GM23248 (cell line): ENCODE measurements at regions not wholly inside any gene's neighbourhood (a gene's known extent, or its start where the extent isn't known, plus 50 kb on each side); places are given as distances from the start of the nearest gene placed in this dataset.

Experiments
- DNase-seq: peaks from one replicate; pipeline ENCODE4 v3.0.0-alpha.2; 2015
- H2AFZ ChIP-seq: fragments of 200-600 bp; sonication (generic); 2 replicates; pipeline ENCODE4 v1.6.1; 2016; ENCODE audit warnings: antibody characterized with exemption
- H3F3A ChIP-seq: fragments of 200-600 bp; sonication (generic); 2 replicates; pipeline ENCODE4 v1.6.1; 2016; ENCODE audit warnings: mild to moderate bottlenecking, antibody characterized with exemption, mixed run types; ENCODE audit not compliant: insufficient read depth
- H3K27ac ChIP-seq: fragments of 200-600 bp; sonication (generic); 2 replicates; pipeline ENCODE4 v1.5.1; 2016; ENCODE audit warnings: mild to moderate bottlenecking
- H3K27me3 ChIP-seq: fragments of 200-600 bp; sonication (generic); replicated peaks from 2 replicates; pipeline ENCODE4 v1.6.1; 2016; ENCODE audit warnings: mild to moderate bottlenecking; ENCODE audit not compliant: insufficient read depth
- H3K36me3 ChIP-seq: fragments of 200-600 bp; sonication (generic); 2 replicates; pipeline ENCODE4 v1.6.1; 2016; ENCODE audit warnings: low read depth, mild to moderate bottlenecking
- H3K4me1 ChIP-seq: fragments of 200-600 bp; sonication (generic); 2 replicates; pipeline ENCODE4 v1.6.1; 2016; ENCODE audit warnings: mild to moderate bottlenecking; ENCODE audit not compliant: insufficient read depth
- H3K4me2 ChIP-seq: fragments of 200-600 bp; sonication (generic); one replicate; pipeline ENCODE4 v1.6.1; 2016; ENCODE audit warnings: mild to moderate bottlenecking; ENCODE audit not compliant: unreplicated experiment
- H3K4me3 ChIP-seq: fragments of 200-600 bp; sonication (generic); 2 replicates; pipeline ENCODE4 v1.5.1; 2016; ENCODE audit warnings: mild to moderate bottlenecking
- H3K79me2 ChIP-seq: fragments of 200-600 bp; sonication (generic); 2 replicates; pipeline ENCODE4 v1.6.1; 2016; ENCODE audit warnings: mild to moderate bottlenecking; ENCODE audit not compliant: insufficient read depth
- H3K9ac ChIP-seq: fragments of 200-600 bp; sonication (generic); 2 replicates; pipeline ENCODE4 v1.6.1; 2016; ENCODE audit warnings: mild to moderate bottlenecking
- H3K9me2 ChIP-seq: fragments of 200-600 bp; sonication (generic); 2 replicates; pipeline ENCODE4 v1.6.1; 2016; ENCODE audit warnings: mixed run types, mild to moderate bottlenecking, moderate library complexity; ENCODE audit not compliant: insufficient read depth
- H3K9me3 ChIP-seq: fragments of 200-600 bp; sonication (generic); one replicate; pipeline ENCODE4 v1.6.1; 2017; ENCODE audit warnings: low read depth
- H4K20me1 ChIP-seq: fragments of 200-600 bp; sonication (generic); 2 replicates; pipeline ENCODE4 v1.6.0; 2016; ENCODE audit not compliant: insufficient read depth
- EZH2 ChIP-seq: fragments of 200-600 bp; sonication (generic); IDR thresholded peaks from 2 replicates; pipeline ENCODE4 v1.6.1; 2018; ENCODE audit warnings: antibody characterized with exemption, mild to moderate bottlenecking; ENCODE audit not compliant: insufficient read depth, poor library complexity, severe bottlenecking
- EZH2phosphoT487 ChIP-seq: fragments of 200-600 bp; sonication (generic); IDR thresholded peaks from 2 replicates; pipeline ENCODE4 v1.6.1; 2018; ENCODE audit warnings: antibody characterized with exemption, moderate library complexity, mild to moderate bottlenecking, low read depth; ENCODE audit not compliant: insufficient read depth
- WGBS, 2 experiments: methylation state at CpG; one replicate each; pipeline ENCODE4 v1.1.6; 2015 to 2017; ENCODE audit warnings: low lambda C conversion rate in 2 of 2, low coverage in 1 of 2; ENCODE audit errors: missing lambda C conversion rate in 2 of 2; 5-methylcytosine and 5-hydroxymethylcytosine counted together
- in situ Hi-C: fragments of 300-500 bp; cut with MboI; formaldehyde crosslinking; loops from 2 replicates; pipeline ENCODE4 v1.15.0; 2020

DNA sequence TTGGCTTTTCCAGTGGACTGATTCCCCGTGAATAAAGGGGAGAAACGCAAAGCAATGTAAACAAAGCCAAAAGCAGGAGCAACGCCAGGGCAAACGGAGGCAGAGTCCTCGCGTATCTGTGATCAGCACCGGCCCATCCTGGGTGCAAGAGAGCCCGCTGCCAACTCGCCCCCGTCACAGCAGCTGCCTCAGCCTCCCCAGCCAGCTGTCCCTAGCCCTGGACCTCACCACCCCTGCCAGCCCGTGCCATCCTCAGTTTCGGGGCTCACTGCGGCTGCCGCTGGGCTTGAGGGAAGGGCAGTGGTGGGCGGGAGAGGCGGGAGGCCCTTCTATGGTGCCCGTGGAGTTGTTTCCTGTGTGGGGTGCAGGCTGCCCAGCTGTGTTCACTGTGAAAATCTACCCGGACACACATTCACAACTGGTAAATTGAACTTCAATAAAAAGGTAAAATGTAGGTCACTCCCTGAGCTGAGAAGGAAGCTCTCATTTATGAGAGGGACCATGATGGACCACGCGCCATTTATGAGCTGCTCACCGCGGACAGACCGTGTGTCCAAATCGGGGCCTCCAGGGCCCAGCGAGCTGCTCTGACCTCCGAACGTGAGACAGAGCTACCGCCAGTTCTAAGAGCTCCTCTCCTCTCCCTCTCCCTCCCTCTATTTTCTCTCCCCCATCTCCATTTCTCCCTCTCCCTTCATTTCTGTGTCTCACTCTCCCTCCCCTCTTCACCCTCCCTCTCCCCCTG lies 330.5 kb upstream of the SFSWAP start:
- Histone ChIP-seq H4K20me1 (no peaks in the 10 kb centered on the region), H3F3A (no peaks in the 10 kb centered on the region), H3K4me1 (no peaks in the 10 kb centered on the region), H3K36me3 (no peaks in the 10 kb centered on the region), H3K27me3 (no peaks in the 10 kb centered on the region), H3K4me2 (no peak overlapping the region), H3K79me2 (no peaks in the 10 kb centered on the region), H2AFZ (no peak overlapping the region), H3K4me3 (no peak overlapping the region), H3K27ac (no peak overlapping the region), H3K9ac (no peak overlapping the region), H3K9me3 (no peaks in the 10 kb centered on the region), H3K9me2 (no peaks in the 10 kb centered on the region)
- 78 to 80% methylated on average over 26 to 28 of the region's 28 CpGs for WGBS, 2 experiments
- TF ChIP-seq EZH2: no peak
- TF ChIP-seq EZH2phosphoT487: no peak
- in situ Hi-C loops: no loop called here
- no peak for DNase-seq

DNA sequence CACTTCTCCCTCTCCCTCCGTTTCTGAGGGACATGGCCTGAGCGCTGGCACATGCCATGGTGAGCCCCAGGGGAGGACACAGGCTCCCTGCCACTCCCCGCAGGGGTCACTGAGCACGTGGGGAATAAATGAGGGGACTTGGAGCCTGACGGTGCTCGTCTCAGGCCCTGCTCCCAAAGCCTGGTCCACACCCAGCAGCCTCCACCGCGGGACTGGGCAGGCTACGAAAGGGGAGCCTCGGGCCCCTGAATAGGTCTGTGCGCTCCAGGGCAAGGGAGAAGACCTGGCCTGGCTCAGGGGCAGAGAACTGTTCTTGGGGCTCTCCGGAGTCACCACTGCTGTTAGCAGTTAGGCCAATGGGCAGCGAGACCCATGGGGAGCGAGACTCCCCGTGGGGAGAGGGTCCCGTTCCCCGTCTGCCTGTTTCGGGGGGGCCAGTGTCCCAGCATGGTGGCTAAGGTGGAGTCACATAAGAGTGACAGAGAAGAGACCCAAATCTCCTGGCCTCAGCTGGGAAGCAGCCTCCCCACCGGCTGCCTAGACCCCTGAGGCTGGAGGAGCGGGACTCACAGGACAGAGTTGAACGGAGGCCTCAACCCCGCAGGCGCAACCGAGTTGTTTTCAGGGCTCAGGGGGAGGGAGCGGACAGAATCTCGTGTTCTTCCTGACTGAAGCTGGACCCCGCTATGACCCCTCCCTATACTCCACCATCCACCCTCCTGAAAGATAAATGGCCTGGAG lies 329.8 kb upstream of the SFSWAP start:
- Histone ChIP-seq H3K27me3 (no peaks in the 10 kb centered on the region), H3K36me3 (no peaks in the 10 kb centered on the region), H3K4me1 (no peaks in the 10 kb centered on the region), H3K4me3 (no peak overlapping the region), H3K4me2 (no peak overlapping the region), H3K27ac (no peak overlapping the region), H3K9me2 (no peaks in the 10 kb centered on the region), H3K9me3 (no peaks in the 10 kb centered on the region), H3K79me2 (no peaks in the 10 kb centered on the region), H3K9ac (no peak overlapping the region), H4K20me1 (no peaks in the 10 kb centered on the region), H3F3A (no peaks in the 10 kb centered on the region), H2AFZ (no peak overlapping the region)
- no peak for DNase-seq
- TF ChIP-seq EZH2phosphoT487 (no peak), EZH2 (no peak)
- in situ Hi-C loops: no loop called here
- 64 to 67% methylated on average over 17 to 27 of the region's 27 CpGs for WGBS, 2 experiments

DNA sequence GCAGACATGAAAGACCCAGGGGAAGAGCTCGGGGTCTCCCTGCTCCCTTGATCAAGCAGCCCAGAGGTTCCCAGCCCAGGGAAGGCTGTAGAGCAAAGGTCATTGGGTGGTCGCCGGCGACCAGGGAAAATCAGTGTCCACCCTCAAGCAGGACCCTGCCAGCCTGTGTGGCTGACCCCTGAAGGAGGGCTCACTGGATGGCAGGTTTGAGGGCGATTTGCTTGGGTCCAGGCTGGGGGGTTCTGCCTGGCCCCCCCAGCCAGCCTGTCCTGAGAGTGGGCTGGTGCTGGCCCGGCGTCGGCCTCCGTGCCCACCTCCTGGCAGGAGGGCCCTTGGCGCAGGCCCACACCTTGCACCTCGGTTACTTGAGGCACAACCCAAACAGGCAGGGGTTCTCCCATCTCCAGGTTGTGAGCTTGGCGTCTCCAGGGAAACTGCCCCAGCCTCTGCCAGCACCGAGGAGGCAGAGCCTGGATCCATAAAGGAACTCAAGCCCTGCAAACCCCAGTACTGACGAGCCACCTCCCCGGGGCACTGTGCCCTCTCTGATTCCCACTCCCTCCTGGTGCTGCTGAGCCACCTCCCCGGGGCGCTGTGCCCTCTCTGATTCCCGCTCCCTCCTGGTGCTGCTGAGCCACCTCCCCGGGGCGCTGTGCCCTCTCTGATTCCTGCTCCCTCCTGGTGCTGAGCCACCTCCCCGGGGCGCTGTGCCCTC lies 329.0 kb upstream of the SFSWAP start:
- Histone ChIP-seq H3F3A (no peaks in the 10 kb centered on the region), H3K9me3 (no peaks in the 10 kb centered on the region), H3K9ac (no peak overlapping the region), H3K4me1 (no peaks in the 10 kb centered on the region), H3K27ac (no peak overlapping the region), H3K27me3 (no peaks in the 10 kb centered on the region), H3K4me3 (no peak overlapping the region), H4K20me1 (no peaks in the 10 kb centered on the region), H3K4me2 (no peak overlapping the region), H3K79me2 (no peaks in the 10 kb centered on the region), H3K9me2 (no peaks in the 10 kb centered on the region), H3K36me3 (no peaks in the 10 kb centered on the region), H2AFZ (no peak overlapping the region)
- in situ Hi-C loops: no loop called here
- DNase-seq: no peak
- 30 to 45% methylated on average over 14 to 22 of the region's 22 CpGs for WGBS, 2 experiments
- TF ChIP-seq EZH2phosphoT487: no peak
- TF ChIP-seq EZH2: no peak

DNA sequence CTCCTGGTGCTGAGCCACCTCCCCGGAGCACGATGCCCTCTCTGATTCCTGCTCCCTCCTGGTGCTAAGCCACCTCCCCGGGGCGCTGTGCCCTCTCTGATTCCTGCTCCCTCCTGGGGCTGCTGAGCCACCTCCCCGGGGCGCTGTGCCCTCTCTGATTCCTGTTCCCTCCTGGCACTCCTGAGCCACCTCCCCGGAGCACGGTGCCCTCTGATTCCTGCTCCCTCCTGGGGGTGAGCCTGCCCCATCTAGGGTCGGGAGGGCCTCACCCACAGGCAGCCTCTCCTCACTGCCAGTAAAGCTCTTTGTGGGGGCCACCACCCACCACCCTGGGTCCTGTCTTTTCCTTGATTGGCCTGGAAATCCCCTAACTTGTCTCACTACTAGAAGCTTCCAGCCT lies 327.6 kb upstream of the SFSWAP start:
- Histone ChIP-seq H3K27ac (no peak overlapping the region), H3K9me3 (no peaks in the 10 kb centered on the region), H2AFZ (no peak overlapping the region), H3K4me2 (no peak overlapping the region), H3K36me3 (no peaks in the 10 kb centered on the region), H3F3A (no peaks in the 10 kb centered on the region), H3K9me2 (no peaks in the 10 kb centered on the region), H4K20me1 (no peaks in the 10 kb centered on the region), H3K9ac (no peak overlapping the region), H3K79me2 (no peaks in the 10 kb centered on the region), H3K4me3 (no peak overlapping the region), H3K27me3 (no peaks in the 10 kb centered on the region), H3K4me1 (no peaks in the 10 kb centered on the region)
- no peak for DNase-seq
- TF ChIP-seq EZH2 (no peak), EZH2phosphoT487 (no peak)
- in situ Hi-C loops: no loop called here
- WGBS, 2 experiments: 60 to 77% methylated on average over 2 to 9 of the region's 9 CpGs
